Liver (tissue), 8 donors: ENCODE measurements at regions not wholly inside any gene's neighbourhood (a gene's known extent, or its start where the extent isn't known, plus 50 kb on each side); places are given as distances from the start of the nearest gene placed in this dataset.

Source experiments
- DNase-seq: peaks from one replicate; pipeline ENCODE4 v3.0.0-alpha.2; 2017; ENCODE audit warnings: low spot score
- H3K27ac ChIP-seq, 2 donors: one replicate each; pipeline ENCODE4 v1.7.0; 2013; ENCODE audit warnings: inconsistent platforms in 2 of 2, low read length in 2 of 2, control low read depth in 1 of 2, low read depth in 1 of 2, mild to moderate bottlenecking in 1 of 2
- H3K27me3 ChIP-seq, 4 donors: one replicate each; pipeline versions ENCODE4 v1.6.1 to v1.7.0; 2013; ENCODE audit warnings: low read length in 3 of 4, inconsistent platforms in 1 of 4, mild to moderate bottlenecking in 1 of 4, moderate library complexity in 1 of 4; ENCODE audit not compliant: control insufficient read depth in 4 of 4, insufficient read depth in 4 of 4
- H3K36me3 ChIP-seq, 4 donors: one replicate each; pipeline versions ENCODE4 v1.6.1 to v1.7.0; 2013; ENCODE audit warnings: low read length in 3 of 4, mild to moderate bottlenecking in 3 of 4, low read depth in 1 of 4, moderate library complexity in 1 of 4; ENCODE audit not compliant: control insufficient read depth in 4 of 4, insufficient read depth in 3 of 4
- H3K4me1 ChIP-seq, 4 donors: one replicate each; pipeline versions ENCODE4 v1.6.1 to v1.7.0; 2013; ENCODE audit warnings: low read length in 3 of 4, mild to moderate bottlenecking in 3 of 4, moderate library complexity in 1 of 4; ENCODE audit not compliant: control insufficient read depth in 4 of 4, insufficient read depth in 4 of 4
- H3K4me3 ChIP-seq, 3 donors: one replicate each; pipeline versions ENCODE4 v1.6.1 to v1.7.0; 2013; ENCODE audit warnings: low read length in 3 of 3, control low read depth in 1 of 3, low read depth in 1 of 3, mild to moderate bottlenecking in 1 of 3
- H3K9ac ChIP-seq, 2 donors: one replicate each; pipeline ENCODE4 v1.7.0; 2013; ENCODE audit warnings: low read length in 2 of 2, mild to moderate bottlenecking in 2 of 2, moderate library complexity in 2 of 2, control low read depth in 1 of 2, low read depth in 1 of 2
- H3K9me3 ChIP-seq, 4 donors: one replicate each; pipeline versions ENCODE4 v1.6.1 to v1.7.0; 2013; ENCODE audit warnings: low read length in 3 of 4; ENCODE audit not compliant: control insufficient read depth in 4 of 4
- ATF3 ChIP-seq: IDR thresholded peaks from 2 replicates; pipeline ENCODE4 v1.6.1; 2016; ENCODE audit warnings: antibody characterized with exemption
- CTCF ChIP-seq: fragments of 150-350 bp; IDR thresholded peaks from 2 replicates; pipeline ENCODE4 v1.5.1; 2017; ENCODE audit warnings: improper control_type of control experiment, low read depth, low read length; ENCODE audit not compliant: missing input control
- EGR1 ChIP-seq, 2 donors: IDR thresholded peaks; 2 replicates each; pipeline ENCODE4 v1.6.1; 2016 to 2018; ENCODE audit warnings: antibody characterized with exemption in 2 of 2, low read depth in 2 of 2
- FOXA1 ChIP-seq: IDR thresholded peaks from 2 replicates; pipeline ENCODE4 v1.6.1; 2016; ENCODE audit warnings: antibody characterized with exemption
- FOXA2 ChIP-seq: IDR thresholded peaks from 2 replicates; pipeline ENCODE4 v1.6.1; 2016; ENCODE audit warnings: antibody characterized with exemption
- GABPA ChIP-seq, 2 donors: IDR thresholded peaks in 1 of 2; conservative IDR thresholded peaks in 1 of 2; 2 replicates each; pipeline ENCODE4 v1.6.1; 2016; ENCODE audit warnings: antibody characterized with exemption in 2 of 2, mild to moderate bottlenecking in 1 of 2, moderate library complexity in 1 of 2
- HNF4A ChIP-seq, 2 donors: conservative IDR thresholded peaks; 2 replicates each; pipeline ENCODE4 v1.6.1; 2016; ENCODE audit warnings: antibody characterized with exemption in 2 of 2, mild to moderate bottlenecking in 2 of 2
- HNF4G ChIP-seq: IDR thresholded peaks from 2 replicates; pipeline ENCODE4 v1.6.1; 2016; ENCODE audit warnings: antibody characterized with exemption
- JUND ChIP-seq, 2 donors: IDR thresholded peaks; 2 replicates each; pipeline ENCODE4 v1.6.1; 2016; ENCODE audit warnings: antibody characterized with exemption in 2 of 2
- MAX ChIP-seq: IDR thresholded peaks from 2 replicates; pipeline ENCODE4 v1.6.1; 2016; ENCODE audit warnings: antibody characterized with exemption
- NR2F2 ChIP-seq: IDR thresholded peaks from 2 replicates; pipeline ENCODE4 v1.6.1; 2016; ENCODE audit warnings: antibody characterized with exemption
- RAD21 ChIP-seq, 2 donors: IDR thresholded peaks; 2 replicates each; pipeline ENCODE4 v1.6.1; 2016; ENCODE audit warnings: antibody characterized with exemption in 2 of 2, mild to moderate bottlenecking in 2 of 2
- REST ChIP-seq: IDR thresholded peaks from 2 replicates; pipeline ENCODE4 v1.6.1; 2016; ENCODE audit warnings: antibody characterized with exemption, mild to moderate bottlenecking
- RXRA ChIP-seq, 2 donors: IDR thresholded peaks; 2 replicates each; pipeline ENCODE4 v1.6.1; 2017 to 2018; ENCODE audit warnings: antibody characterized with exemption in 2 of 2, mild to moderate bottlenecking in 1 of 2
- SP1 ChIP-seq: IDR thresholded peaks from 2 replicates; pipeline ENCODE4 v1.6.1; 2018; ENCODE audit warnings: antibody characterized with exemption, mild to moderate bottlenecking
- TAF1 ChIP-seq: conservative IDR thresholded peaks from 2 replicates; pipeline ENCODE4 v1.6.1; 2016; ENCODE audit warnings: antibody characterized with exemption, mild to moderate bottlenecking
- YY1 ChIP-seq: IDR thresholded peaks from 2 replicates; pipeline ENCODE4 v1.6.1; 2016; ENCODE audit warnings: antibody characterized with exemption, mild to moderate bottlenecking
- ZBTB33 ChIP-seq: IDR thresholded peaks from 2 replicates; pipeline ENCODE4 v1.6.1; 2016; ENCODE audit warnings: antibody characterized with exemption
- WGBS: extraction: QIAGEN DNeasy Blood & Tissue Kit; methylation state at CpG from one replicate; pipeline ENCODE4 v1.1.7; 2013; 5-methylcytosine and 5-hydroxymethylcytosine counted together
- donor health status: healthy.
- donor health status: healthy.
- donor health status: healthy.
- donor health status: healthy.
- donor health status: healthy.

- H3K4me1 ChIP-seq = no peaks in the 10 kb centered on the region
- WGBS = 97% methylated on average over 1 of the region's 1 CpG
- H3K9me3 ChIP-seq = no peaks in the 10 kb centered on the region
- no peaks in the 10 kb centered on the region for H3K36me3 ChIP-seq
- H3K27me3 ChIP-seq = no peaks in the 10 kb centered on the region
- no peak overlapping the region for H3K27ac ChIP-seq
- TF ChIP-seq HNF4A (conservative IDR thresholded peaks at IDR 0.05) (no peak), MAX (no peak), EGR1 (IDR thresholded peaks at IDR 0.05; ENCODE audit: low read depth in 2 of 2) (no peak), ZBTB33 (no peak), HNF4G (no peak), REST (no peak), CTCF (no peak), TAF1 (no peak), JUND (IDR thresholded peaks at IDR 0.05) (no peak), ATF3 (no peak), RAD21 (IDR thresholded peaks at IDR 0.05) (no peak), SP1 (no peak), FOXA1 (no peak), NR2F2 (no peak), GABPA (IDR thresholded peaks at IDR 0.05 in 1 of 2, conservative IDR thresholded peaks at IDR 0.05 in 1 of 2) (no peak), YY1 (no peak), RXRA (IDR thresholded peaks at IDR 0.05) (no peak), FOXA2 (no peak)
- no peak overlapping the region for H3K9ac ChIP-seq
- no peak for DNase-seq
- H3K4me3 ChIP-seq = no peak overlapping the region
These were observed 831.0 kb downstream of the C12orf50 start for GRCh38 chr12:87198181-87198580.

GRCh38 chr12:87196321-87196720 lies 832.9 kb downstream of the C12orf50 start:
- H3K9ac ChIP-seq = no peak overlapping the region
- H3K27ac ChIP-seq = no peak overlapping the region
- no peaks in the 10 kb centered on the region for H3K9me3 ChIP-seq
- WGBS = 95% methylated on average over 2 of the region's 2 CpGs
- no peak for DNase-seq
- no peaks in the 10 kb centered on the region for H3K36me3 ChIP-seq
- no peaks in the 10 kb centered on the region for H3K27me3 ChIP-seq
- no peaks in the 10 kb centered on the region for H3K4me1 ChIP-seq
- H3K4me3 ChIP-seq = no peak overlapping the region
- no peak for TF ChIP-seq HNF4A (conservative IDR thresholded peaks at IDR 0.05)
- TF ChIP-seq FOXA2 = no peak
- no peak for TF ChIP-seq FOXA1
- no peak for TF ChIP-seq HNF4G
- no peak for TF ChIP-seq ZBTB33
- no peak for TF ChIP-seq RXRA (IDR thresholded peaks at IDR 0.05)
- no peak for TF ChIP-seq REST
- no peak for TF ChIP-seq TAF1
- TF ChIP-seq JUND (IDR thresholded peaks at IDR 0.05) = no peak
- TF ChIP-seq YY1 = no peak
- no peak for TF ChIP-seq RAD21 (IDR thresholded peaks at IDR 0.05)
- no peak for TF ChIP-seq MAX
